Suppressor macrophage (primary cell): ENCODE measurements at regions not wholly inside any gene's neighbourhood (a gene's known extent, or its start where the extent isn't known, plus 50 kb on each side); places are given as distances from the start of the nearest gene placed in this dataset.
A peak's percentile ranks its signal among the peaks of the same experiment; 100 is the strongest.
"Not testable (repeated sequence)": the region's sequence is repeated elsewhere in the genome, so short reads cannot be mapped to it uniquely, and the experiment has no call there.

Experiments used
- DNase-seq, 4 experiments: peaks; one replicate each; pipeline ENCODE4 v3.0.0-alpha.2; 2020 to 2022

- no peak for DNase-seq
Observed at GRCh38 chr20:24838546-24839535, 110.2 kb upstream of the CST7 start.

GRCh38 chr20:24840121-24840713 is 108.9 kb upstream of the CST7 start:
- DNase-seq, result no peak

DNA sequence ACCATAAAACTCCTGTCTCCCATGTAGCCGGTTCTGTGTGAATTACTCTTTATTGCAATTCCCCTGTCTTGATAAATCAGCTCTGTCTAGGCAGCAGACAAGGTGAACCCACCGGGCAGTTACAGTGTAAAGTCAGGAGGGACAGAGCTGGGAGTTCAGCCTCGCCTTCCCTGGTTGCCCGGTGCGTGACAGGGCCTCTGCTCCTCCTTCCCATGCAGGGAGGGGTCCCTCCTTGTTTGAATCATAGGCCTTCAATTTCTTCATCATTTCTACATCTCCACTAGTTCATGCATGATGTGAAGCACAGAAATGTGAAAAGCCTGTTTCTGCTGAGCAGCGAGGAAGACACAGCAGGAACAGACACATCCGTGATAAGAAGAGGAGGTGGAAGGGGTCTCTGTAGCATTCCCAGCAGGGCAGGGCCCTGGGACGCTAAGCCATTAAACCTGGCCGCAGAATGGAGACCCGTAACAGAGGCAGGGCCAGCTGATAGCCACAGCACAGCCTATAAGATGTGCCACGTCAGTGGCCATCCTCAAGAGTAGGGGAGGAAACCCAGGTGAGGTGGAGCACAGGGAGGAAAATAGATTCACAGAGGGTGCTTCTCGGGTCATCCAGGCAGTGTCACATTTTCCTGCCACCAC is 106.7 kb upstream of the CST7 start:
- no peak for DNase-seq

- peak; percentile 61 to 84 (median 72) for DNase-seq
Observed at GRCh38 chr20:24842918-24843715, 106.0 kb upstream of the CST7 start.

DNA sequence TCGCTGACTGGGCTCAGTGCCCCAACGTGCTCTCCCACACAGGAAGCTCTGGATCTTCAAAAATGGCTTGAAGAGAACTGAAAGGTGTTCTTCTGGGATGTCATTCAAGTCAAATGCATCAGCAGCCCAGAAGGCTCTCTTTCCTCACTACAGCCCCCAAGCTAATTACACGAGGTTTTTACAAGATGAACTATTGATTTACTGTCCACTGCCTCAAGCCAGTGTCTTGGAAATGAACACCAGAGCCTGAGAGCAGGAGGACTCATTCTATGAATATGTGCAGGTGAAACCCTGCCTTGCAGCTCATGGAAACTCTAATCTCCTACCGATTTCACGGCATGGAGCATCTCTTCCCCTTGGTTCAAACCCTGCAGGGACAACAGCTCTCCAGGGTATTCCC is 98.9 kb upstream of the CST7 start:
- no peak for DNase-seq

GRCh38 chr20:24851346-24852019 is 97.6 kb upstream of the CST7 start:
- no peak for DNase-seq

DNA sequence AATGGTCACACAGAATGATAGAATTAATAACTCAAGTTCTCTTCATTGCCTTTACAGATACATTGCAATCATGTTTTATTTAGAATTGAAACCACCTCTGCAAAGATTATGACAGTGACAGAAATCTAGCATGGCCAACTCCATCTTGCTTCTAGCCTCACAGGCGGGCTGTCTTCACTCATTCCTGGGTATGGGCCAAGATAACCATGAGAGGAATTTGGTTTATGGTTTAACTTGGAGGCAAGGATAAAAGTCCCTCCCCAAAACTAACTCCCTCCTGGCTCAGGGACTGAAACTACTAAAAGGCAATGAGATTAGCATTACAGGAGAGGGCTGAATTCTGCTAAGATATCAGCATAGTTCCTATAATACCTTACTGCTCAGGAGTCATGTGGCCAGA is 95.2 kb upstream of the CST7 start:
- no peak for DNase-seq

- DNase-seq, result no peak
Observed at GRCh38 chr20:24855848-24856247, 93.2 kb upstream of the CST7 start.

GRCh38 chr20:24858500-24858899 is 90.6 kb upstream of the CST7 start:
- not testable (repeated sequence) for DNase-seq

DNA sequence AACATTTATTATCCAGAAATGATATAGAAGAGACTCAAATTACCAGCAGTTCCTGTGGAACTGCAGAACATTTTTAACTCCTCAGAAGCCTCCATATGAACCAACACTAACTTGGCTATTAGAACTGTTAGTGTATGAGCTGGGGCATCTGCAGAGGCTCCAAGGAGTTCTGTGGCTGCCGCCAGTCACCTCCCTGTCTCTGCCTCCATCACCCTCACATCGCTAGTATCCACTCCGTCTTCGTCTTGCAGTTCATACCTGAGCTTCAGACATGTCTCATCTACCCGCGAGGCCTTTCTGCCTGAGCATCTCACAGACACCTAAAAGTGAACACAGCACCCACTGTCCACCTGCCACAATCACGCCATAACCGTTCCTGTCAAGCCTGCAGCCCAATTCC is 89.5 kb upstream of the CST7 start:
- no peak for DNase-seq

- no peak for DNase-seq
Observed at GRCh38 chr20:24862186-24862585, 86.9 kb upstream of the CST7 start.

DNA sequence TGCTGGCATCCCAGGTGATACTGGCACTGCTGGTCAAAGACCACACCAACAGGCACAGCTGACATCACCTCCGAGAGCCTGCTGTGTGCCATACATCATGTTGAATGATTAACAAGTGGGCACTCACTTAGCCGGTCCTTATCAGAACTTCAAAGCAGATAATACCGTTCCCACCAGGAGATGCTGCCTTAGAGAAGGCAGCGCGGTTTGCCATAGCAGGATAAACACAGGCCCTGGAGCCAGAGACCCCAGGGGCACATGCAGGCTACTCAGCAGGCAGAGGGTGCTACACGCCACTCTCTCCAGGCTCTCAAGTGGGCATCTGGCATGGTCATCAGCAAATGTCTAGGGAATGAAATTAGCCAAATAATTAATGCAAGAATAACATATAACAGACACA is 86.5 kb upstream of the CST7 start:
- DNase-seq, result no peak

DNA sequence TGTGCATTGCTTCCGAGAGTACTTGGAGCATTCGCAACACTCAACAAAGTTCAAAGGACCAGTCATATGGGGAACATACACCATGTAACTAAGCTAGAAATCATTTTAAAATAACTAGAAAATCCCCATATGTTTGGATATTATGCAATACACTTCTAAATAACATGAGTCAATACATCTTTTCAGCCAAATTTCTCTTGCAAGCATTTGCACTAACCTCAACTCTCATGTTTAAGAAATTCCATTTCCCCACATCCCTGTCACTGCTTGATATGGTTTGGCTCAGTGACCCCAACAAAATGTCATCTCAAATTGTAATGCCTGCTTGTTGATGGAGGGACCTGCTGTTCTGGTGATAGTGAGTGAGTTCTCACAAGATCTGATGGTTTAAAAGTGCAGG is 85.7 kb upstream of the CST7 start:
- DNase-seq, result peak in 2 of 4 experiments; percentile 23 to 49

DNA sequence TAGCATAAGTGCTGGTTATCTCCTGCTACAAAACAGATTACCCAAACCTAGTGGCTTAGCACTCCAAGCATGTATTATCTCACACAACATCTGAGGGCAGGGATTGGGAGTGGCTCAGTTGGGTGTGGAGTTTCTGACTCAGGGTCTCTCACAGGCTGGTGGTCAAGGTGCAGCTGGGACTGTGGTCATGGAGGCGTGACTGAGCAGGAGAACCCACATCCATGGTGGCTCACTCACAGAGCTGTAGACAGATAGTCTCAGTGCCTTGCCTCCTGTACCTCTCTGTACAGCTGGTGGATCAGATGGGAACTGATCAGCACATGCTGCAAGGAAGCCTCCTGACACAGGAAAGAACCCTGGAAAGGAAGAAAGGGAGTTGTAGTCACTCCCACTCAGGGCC is 83.1 kb upstream of the CST7 start:
- DNase-seq, result no peak

DNA sequence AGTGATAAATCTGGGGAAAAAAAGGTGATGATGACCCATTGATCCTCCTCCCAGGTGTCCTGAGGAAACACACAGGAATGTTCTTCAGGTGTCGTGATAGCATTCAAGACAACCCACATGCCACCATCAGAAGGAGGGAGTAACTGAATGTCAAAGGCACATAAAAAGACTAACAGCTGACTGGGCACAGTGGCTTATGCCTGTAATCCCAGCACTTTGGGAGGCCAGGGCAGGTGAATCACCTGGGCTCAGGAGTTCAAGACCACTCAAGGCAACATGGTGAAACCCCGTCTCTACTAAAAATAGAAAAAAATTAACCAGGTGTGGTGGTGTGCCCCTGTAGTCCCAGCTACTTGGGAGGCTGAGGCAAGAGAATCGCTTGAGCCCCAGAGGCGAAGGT is 82.3 kb upstream of the CST7 start:
- no peak for DNase-seq

DNA sequence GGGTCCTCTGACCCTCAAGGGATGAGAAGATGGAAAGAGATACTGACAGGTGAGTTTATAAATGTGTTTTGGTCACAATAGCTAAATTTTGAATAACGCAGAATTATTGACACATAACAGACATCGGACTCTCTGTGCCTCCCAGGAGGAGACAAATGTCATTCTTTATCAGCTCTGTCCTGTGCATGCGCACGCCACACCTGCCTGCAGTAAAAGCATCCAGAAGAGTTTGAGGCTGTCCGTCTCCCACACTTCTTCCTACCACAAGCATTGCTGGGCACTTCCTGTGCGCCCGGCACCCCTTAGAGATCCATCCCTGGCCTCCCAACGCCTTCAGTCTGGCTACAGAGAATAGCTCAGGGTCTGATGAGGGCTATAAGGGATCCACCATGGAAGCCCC is 81.5 kb upstream of the CST7 start:
- no peak for DNase-seq

GRCh38 chr20:24868396-24868927 is 80.6 kb upstream of the CST7 start:
- DNase-seq, result no peak

GRCh38 chr20:24868959-24869358 is 80.1 kb upstream of the CST7 start:
- peak in 3 of 4 experiments; percentile 25 to 46 (median 29) for DNase-seq

GRCh38 chr20:24870057-24870456 is 79.0 kb upstream of the CST7 start:
- DNase-seq, result no peak

DNA sequence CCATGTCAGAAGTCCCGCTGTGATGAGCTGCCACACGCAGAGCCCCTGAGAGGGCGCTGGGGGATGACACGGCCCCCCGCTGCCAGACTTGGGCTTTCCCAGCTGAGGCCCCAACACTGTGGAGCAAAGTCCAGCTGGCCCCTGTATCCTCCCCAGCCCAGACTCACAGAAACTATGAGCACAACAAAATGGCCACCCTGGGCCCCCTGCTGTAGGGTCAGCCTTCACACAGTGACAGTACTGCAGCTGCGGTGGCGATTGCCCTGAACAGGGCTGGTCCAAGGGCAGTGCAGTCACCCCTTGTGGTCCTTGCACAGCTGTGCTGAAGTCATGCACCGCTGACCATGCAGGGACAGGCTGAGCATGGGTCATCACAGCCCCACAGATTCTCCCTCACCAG is 78.2 kb upstream of the CST7 start:
- DNase-seq, result peak in 1 of 4 experiments; percentile 9

DNA sequence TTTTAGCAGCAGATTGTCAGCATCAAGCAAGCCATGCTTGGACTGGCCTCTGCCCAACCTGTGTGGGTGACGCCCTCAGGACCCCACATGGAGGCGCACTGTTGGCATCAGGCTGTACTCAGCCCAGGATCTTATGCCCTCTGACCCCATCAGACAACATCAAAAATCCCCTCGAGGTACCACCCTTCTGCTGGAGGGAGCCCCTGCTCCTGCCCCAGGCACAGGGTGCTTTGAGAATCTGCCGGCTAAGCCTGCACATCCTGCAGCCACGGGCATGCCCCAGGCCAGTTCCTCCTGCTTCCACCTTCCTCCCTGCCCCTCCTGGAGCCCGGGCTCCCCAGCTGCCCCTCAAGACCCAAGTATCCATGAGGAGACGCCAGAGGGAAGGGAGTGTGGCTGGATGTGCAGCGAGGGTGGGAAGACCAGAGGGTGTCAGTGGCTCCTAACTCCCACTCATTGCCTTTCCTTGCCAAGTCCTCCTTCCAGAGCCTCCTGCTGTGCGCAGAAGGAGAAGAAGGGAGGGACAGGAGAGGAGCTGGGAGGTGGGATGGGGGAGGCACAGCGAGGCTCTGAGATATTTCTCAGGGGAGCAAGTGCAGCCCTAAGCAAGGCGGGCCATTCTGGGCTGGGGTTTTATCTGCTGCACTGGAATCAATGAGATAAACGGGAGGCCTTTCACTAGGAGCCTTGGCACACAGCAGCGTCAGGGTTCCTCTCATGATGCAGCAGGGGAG is 77.4 kb upstream of the CST7 start:
- DNase-seq, result no peak
